Activated T-cell treated with anti-CD3 and anti-CD28 coated beads, Interleukin-2, amount 50 U/mL, for 1 hour (primary cell): ENCODE measurements at regions not wholly inside any gene's neighbourhood (a gene's known extent, or its start where the extent isn't known, plus 50 kb on each side); places are given as distances from the start of the nearest gene placed in this dataset.
"Not testable (repeated sequence)": the region's sequence is repeated elsewhere in the genome, so short reads cannot be mapped to it uniquely, and the experiment has no call there.

Experiments used
- DNase-seq: peaks from one replicate; pipeline ENCODE4 v3.0.0-alpha.2; 2020

- DNase-seq: no peak
Observed at GRCh38 chr5:41995193-41995592, 70.1 kb downstream of the FBXO4 start.

DNA sequence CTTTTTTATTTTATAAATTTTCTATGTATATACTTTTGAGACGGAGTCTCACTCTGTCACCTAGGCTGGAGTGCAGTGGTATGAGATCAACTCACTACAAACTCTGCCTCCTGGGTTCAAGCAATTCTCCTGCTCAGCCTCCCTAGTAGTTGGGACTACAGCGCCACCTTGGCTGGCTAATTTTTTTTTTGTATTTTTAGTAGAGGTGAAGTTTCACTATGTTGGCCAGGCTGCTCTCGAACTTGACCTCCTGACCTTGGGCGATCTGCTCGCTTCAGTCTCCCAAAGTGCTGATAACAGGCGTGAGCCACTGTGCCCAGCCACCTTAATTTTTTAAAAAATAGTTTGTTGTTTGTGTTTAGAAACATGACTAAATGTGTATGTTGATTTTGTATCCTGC lies 76.6 kb downstream of the FBXO4 start:
- no peak for DNase-seq

- DNase-seq: not testable (repeated sequence)
Observed at GRCh38 chr5:42003852-42004251, 78.8 kb downstream of the FBXO4 start.

GRCh38 chr5:42005561-42006153 lies 80.6 kb downstream of the FBXO4 start:
- no peak for DNase-seq

DNA sequence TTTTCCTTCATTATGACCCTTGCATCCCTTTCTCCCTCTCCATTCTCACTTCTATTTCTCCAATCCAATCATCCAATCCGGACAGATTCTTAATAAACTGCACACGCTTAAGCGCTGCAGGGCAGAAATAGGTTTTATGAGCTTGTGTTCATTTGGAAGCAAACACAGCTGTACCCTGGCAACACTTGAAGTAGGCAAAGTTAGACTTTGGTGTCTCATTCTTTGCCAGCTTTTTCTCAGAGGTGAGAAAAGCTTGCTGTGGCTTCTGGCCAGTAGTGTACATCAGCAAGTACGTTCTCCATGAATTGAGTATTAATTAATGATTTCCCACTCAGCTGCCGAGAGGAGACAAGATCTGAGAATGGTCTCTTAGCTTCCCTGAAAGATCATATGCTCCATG lies 88.5 kb downstream of the FBXO4 start:
- DNase-seq: no peak

GRCh38 chr5:42015254-42015653 lies 90.2 kb downstream of the FBXO4 start:
- no peak for DNase-seq

DNA sequence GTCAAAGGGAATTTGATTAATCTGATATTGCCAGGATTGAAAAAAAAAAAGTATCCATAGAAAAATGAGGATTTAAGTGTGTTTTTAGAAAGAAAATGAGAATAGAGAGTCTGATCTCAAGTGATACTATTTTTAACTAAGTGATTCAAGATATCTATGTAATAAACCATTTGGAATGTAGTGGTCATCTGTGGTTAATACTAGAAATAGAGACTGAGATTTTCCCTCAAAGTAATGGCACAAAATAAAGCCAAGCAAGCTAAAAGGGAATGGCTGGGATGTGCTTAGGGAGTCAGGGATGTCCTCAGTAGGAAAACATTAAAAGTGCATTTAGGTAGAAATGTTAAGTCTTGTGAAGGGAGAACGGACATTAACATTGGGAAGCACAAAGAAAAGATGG lies 90.6 kb downstream of the FBXO4 start:
- no peak for DNase-seq

DNA sequence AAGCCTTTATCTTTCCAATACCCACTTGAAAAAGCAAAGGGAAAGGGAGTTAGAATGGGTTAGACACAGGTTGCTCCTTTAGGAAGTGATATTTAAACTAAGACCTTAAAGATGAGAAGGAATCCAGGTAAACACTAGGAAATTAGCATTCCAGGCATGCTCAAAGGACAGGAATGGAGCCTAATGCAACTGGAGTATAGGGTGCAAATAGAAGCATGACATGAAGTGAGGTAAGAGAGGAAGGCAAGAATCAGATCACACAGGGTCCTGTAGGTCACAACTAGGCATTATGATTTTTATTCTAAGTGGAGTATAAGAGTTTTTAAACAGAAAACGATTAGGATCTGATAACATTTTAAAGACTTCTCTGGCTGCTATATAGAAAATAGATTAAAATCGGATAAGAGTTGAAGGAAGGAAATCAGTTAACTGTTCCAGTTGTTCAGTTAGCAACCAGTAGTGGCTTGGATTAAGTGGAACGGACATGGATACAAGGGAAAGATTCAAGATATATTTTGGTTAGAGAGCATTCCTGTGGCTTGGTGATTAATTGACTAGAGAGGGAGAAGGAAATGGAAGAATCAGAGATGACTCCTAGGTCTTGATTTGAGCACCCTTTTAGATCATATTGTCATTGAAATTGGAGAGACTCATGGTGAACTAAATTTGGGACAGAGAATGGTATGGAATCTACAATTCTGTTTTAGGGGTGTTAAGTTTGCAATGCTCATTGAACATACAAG lies 95.9 kb downstream of the FBXO4 start:
- DNase-seq: no peak

DNA sequence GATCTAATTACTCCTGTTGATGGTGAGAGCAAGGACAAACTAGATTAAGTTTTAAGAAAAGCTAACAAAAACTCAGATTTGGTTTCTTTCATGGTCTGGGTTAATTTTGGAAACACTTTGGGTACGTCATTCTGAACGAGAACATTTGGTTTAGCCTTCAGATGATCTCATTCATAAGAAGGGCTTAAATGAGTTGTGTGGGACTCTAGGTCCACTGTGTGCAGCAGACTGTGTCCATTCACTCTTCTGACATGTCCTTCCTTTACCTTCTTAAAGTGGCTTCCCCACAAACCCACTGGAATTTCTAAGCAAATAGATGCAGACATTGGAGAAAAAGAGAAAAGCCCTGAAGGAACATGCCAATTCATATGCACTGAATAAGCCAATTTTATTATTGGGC lies 96.8 kb downstream of the FBXO4 start:
- no peak for DNase-seq

DNA sequence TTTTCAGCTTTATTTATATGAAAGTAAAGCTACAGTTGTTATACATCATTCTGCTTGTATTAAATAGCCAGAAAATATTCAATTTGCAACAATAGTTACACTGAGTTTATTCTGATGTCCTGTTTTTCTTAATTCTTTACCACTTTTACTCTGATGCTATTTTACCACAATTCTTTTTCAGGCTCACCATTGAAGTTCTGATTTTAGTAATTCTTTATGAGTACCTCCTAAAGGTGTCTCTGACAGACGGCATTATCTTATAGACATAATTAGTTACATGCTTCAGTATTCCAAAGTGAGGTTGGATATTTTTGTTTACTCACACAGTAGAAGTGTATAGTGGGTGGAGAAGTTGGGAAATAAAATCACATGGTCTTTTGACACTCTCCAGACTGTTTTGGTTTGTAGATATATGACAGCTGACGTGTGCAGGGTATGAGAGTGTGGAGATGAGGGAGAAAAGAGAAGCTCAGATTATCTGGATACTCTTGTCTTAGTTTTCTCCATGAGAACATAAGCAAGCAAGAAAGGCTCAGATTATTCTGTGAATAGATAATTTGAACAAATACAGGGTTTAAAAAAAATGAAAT lies 97.4 kb downstream of the FBXO4 start:
- no peak for DNase-seq

DNA sequence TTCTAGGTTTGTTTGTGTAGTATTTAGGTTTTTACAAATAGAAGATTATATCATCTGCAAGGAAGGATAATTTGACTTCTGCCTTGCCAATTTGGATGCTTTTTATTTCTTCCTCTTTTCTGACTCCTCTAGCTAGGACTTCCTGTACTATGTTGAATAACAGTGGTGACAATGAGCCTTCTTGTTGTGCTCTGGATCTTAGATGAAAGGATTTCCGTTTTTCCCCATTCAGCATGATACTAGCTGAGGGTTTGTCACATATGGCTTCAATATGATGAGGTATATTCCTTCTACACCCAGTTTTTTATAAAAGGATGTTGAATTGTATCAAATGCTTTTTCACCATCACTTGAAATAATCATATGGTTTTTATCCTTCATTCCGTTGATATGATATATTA lies 101.4 kb downstream of the FBXO4 start:
- DNase-seq: no peak

DNA sequence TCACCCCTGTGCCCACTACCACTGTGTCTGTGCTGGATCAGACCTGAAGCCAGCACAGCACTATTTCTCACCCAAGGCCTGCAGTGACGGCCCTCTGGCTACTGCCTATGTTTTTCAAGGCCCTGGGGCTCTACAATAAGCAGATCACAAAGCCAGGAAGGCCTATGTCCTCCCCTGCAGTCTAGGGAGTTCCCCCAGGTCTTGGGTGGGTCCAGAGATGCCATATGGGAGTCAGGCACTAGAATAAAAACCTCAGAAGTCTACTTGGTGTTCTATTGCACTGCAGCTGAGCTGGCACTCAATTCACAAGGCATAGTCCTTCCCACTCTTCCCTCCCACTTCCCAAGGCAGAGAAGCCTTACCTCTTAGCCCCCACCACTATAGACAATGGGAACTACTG lies 107.1 kb downstream of the FBXO4 start:
- no peak for DNase-seq

DNA sequence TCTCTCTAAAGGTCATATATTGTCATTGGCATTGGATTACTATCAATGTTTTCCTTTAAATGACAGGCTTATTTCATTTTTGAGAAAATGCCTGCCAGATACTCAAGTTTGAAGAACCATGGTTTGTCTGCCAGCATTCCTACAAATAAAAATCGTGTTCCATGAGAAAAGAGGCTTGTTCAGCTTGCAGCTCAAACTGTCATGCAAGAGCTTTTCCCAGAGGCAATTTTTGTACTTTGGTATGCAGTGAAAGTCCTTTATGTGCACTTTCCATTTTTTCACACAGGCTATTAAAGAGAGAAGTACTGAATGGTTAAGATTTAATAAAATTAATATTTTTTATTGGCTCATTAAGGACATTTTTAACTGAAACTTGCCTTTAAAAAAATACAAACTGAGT lies 110.4 kb downstream of the FBXO4 start:
- DNase-seq: no peak

DNA sequence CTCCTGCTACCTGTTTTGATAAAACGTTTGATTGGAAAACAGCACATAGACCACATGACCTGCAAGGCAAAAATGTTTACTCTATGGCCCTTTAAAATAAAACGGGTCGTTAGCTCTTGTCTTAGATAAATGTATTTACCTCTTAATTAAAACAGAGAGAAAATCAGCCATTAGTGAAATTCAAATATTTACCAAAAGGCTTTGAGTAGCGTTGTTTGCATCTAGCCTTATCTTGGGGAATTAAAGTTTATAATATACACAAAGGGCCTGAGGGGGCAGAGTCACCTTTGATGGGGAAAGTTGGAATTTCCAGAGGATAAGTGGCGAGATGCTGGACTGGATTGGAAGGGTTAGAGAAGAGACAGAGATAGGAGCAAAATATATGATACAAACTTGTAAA lies 111.3 kb downstream of the FBXO4 start:
- no peak for DNase-seq

GRCh38 chr5:42037379-42037932 lies 112.4 kb downstream of the FBXO4 start:
- DNase-seq: no peak

DNA sequence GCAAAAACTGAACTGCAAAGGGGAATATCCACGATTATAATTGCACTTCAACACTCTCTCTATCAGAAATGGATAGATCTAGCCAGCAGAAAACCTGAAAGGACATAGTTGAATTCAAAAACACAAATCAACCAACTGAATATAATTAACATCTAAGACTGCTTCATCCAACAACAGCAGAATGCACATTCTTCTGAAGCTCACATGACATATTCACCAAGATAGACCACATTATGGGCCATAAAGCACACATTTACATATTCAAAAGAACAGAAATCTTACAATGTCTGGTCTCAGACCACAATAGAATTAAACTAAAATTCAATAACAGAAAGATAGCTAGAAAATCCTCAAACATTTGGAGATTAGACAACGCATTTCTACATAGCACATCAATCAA lies 118.3 kb downstream of the FBXO4 start:
- no peak for DNase-seq

- DNase-seq: peak; percentile 60
Observed at GRCh38 chr5:42057254-42057690, 132.2 kb downstream of the FBXO4 start.

DNA sequence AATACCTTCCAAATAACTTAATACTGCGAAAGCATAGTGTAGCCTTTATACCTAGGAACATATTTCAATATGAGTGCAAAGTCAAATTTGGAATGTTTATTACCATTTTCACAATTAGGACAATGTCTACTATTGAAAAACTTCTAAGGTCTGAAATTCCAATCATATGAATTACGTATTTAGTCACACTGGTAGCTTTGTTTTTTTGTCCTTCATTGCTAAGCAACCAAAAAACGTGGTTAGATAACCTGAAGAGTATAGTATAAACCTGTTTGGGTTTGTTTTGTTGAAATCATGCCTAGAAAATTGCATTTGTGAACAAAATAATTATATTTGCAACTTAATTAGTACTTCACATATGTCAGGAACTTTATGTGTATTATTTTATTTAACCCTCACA lies 134.2 kb downstream of the FBXO4 start:
- no peak for DNase-seq

- no peak for DNase-seq
Observed at GRCh38 chr5:42059778-42060464, 134.8 kb downstream of the FBXO4 start.

- DNase-seq: no peak
Observed at GRCh38 chr5:42061121-42061520, 136.0 kb downstream of the FBXO4 start.

DNA sequence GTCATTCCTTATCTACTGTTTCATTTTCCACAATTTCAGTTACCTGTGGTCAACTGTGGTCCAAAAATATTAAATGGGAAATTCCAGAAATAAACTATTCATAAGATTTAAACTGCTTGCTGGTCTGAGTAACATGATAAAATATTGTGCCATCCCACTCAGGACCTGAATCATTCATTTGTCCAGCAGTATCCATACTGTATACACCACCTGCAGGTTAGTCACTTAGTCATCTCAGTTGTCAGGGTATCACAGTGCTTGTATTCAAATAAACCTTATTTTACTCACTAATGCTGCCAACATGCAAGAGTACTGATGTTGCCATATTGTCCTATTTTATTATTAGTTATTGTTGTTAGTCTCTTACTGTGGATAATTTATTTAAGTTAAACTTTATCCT lies 139.7 kb downstream of the FBXO4 start:
- DNase-seq: no peak

GRCh38 chr5:42066131-42066530 lies 141.1 kb downstream of the FBXO4 start:
- DNase-seq: no peak

DNA sequence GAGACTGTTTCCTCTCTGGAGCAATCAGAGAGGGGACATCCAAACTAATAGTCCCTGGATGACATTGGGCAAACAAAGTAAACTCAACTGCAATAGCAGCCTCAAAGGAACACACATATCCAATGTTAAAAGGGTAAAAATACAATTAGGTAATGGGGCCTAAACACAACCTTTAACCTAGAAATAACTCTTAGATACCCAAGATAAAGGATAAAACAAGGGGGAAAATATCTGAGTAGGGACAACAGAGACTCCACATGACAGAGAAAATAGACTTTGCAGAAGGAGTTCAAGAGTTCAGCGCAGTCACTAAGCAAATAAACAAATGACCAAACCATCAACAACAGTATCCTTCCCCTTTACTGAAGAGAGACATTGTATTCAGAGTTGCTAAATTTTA lies 149.3 kb downstream of the FBXO4 start:
- no peak for DNase-seq

GRCh38 chr5:42089705-42090104 lies 164.6 kb downstream of the FBXO4 start:
- no peak for DNase-seq
